Activated naive CD8-positive, alpha-beta T cell treated with anti-CD3 and anti-CD28 coated beads, Interleukin-2, amount 50 U/mL, for 16 hours (primary cell): ENCODE measurements at regions not wholly inside any gene's neighbourhood (a gene's known extent, or its start where the extent isn't known, plus 50 kb on each side); places are given as distances from the start of the nearest gene placed in this dataset.
"Not testable (repeated sequence)": the region's sequence is repeated elsewhere in the genome, so short reads cannot be mapped to it uniquely, and the experiment has no call there.

ENCODE experiments used
- DNase-seq: peaks from one replicate; pipeline ENCODE4 v3.0.0-alpha.2; 2020; ENCODE audit warnings: low read depth, low spot score

GRCh38 chr2:81436256-81436655 is 1131.7 kb upstream of the LRRTM1 start:
- DNase-seq, result no peak

- DNase-seq, result no peak
Measured at GRCh38 chr2:81412681-81413080, 1108.1 kb upstream of the LRRTM1 start.

- no peak for DNase-seq
Measured at GRCh38 chr2:81403508-81403907, 1099.0 kb upstream of the LRRTM1 start.

- DNase-seq, result no peak
Measured at GRCh38 chr2:81396417-81397019, 1092.0 kb upstream of the LRRTM1 start.

- no peak for DNase-seq
Measured at GRCh38 chr2:81395746-81396145, 1091.2 kb upstream of the LRRTM1 start.

- DNase-seq, result no peak
Measured at GRCh38 chr2:81389203-81389602, 1084.7 kb upstream of the LRRTM1 start.

GRCh38 chr2:81363800-81364199 is 1059.2 kb upstream of the LRRTM1 start:
- DNase-seq, result no peak

GRCh38 chr2:81362468-81362867 is 1057.9 kb upstream of the LRRTM1 start:
- not testable (repeated sequence) for DNase-seq

- DNase-seq, result no peak
Measured at GRCh38 chr2:81355436-81355835, 1050.9 kb upstream of the LRRTM1 start.

GRCh38 chr2:81334046-81334445 is 1029.5 kb upstream of the LRRTM1 start:
- DNase-seq, result no peak

- no peak for DNase-seq
Measured at GRCh38 chr2:81328968-81329367, 1024.4 kb upstream of the LRRTM1 start.

GRCh38 chr2:81327911-81328310 is 1023.4 kb upstream of the LRRTM1 start:
- DNase-seq, result no peak

- no peak for DNase-seq
Measured at GRCh38 chr2:81324046-81324445, 1019.5 kb upstream of the LRRTM1 start.

- no peak for DNase-seq
Measured at GRCh38 chr2:81304154-81304830, 999.7 kb upstream of the LRRTM1 start.

- no peak for DNase-seq
Measured at GRCh38 chr2:81303321-81303720, 998.8 kb upstream of the LRRTM1 start.

- no peak for DNase-seq
Measured at GRCh38 chr2:81299841-81300240, 995.3 kb upstream of the LRRTM1 start.

GRCh38 chr2:81290846-81291245 is 986.3 kb upstream of the LRRTM1 start:
- no peak for DNase-seq

- DNase-seq, result no peak
Measured at GRCh38 chr2:81283081-81283480, 978.5 kb upstream of the LRRTM1 start.

- DNase-seq, result no peak
Measured at GRCh38 chr2:81282151-81282769, 977.7 kb upstream of the LRRTM1 start.

GRCh38 chr2:81276595-81276994 is 972.0 kb upstream of the LRRTM1 start:
- DNase-seq, result no peak

GRCh38 chr2:81266106-81266505 is 961.6 kb upstream of the LRRTM1 start:
- no peak for DNase-seq

GRCh38 chr2:81263989-81264388 is 959.4 kb upstream of the LRRTM1 start:
- DNase-seq, result no peak

GRCh38 chr2:81260320-81260719 is 955.8 kb upstream of the LRRTM1 start:
- no peak for DNase-seq
